ENCODE measurements at regions not wholly inside any gene's neighbourhood (a gene's known extent, or its start where the extent isn't known, plus 50 kb on each side); places are given as distances from the start of the nearest gene placed in this dataset.

- TF ChIP-seq CTCF (IDR thresholded peaks at IDR 0.05; ENCODE audit: low read depth, low read length, poor library complexity, severe bottlenecking) (no peak), EZH2phosphoT487 (IDR thresholded peaks at IDR 0.05; ENCODE audit: borderline replicate concordance, low read length) (no peak)
Measured at GRCh38 chr2:118502106-118502505, 345.3 kb downstream of the EN1 start.

Data from DOHH2 (cell line).